ENCODE measurements at regions not wholly inside any gene's neighbourhood (a gene's known extent, or its start where the extent isn't known, plus 50 kb on each side); places are given as distances from the start of the nearest gene placed in this dataset.

DNA sequence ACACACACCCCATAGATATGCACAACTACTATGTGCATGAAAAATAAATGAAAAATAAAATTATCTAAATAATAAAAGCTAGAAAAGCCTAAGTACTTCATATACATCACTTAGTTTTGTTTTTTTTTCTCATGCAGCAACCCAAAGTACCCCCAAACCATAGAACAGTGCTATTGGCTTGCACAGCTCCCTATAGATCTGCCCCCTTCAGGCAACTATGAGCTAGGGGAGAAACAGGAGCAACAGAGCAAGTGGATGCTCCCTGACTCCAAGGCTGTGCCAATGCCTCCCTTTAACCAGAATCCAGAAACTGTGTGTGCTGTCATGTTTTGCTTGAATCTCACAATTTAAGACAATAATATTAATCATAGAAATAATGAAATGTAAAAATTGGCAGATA is 605.5 kb downstream of the TOX3 start:
- Histone ChIP-seq H3K9me3 (ENCODE audit: low read depth, low read length) (no peaks in the 10 kb centered on the region), H3K4me3 (no peak overlapping the region), H3K9ac (ENCODE audit: insufficient read length) (no peak overlapping the region), H3K36me3 (ENCODE audit: insufficient read depth, low read length) (no peaks in the 10 kb centered on the region), H3K27ac (no peak overlapping the region)
- DNase-seq (ENCODE audit: low read depth, low spot score) = no peak
- TF ChIP-seq EZH2 (IDR thresholded peaks at IDR 0.05) (no peak), FOXP2 (optimal IDR thresholded peaks at IDR 0.05; ENCODE audit: control extremely low read depth, extremely low read length, insufficient read depth) (no peak), POLR2AphosphoS5 (IDR thresholded peaks at IDR 0.05; ENCODE audit: borderline replicate concordance, low read depth, low read length) (no peak)

DNA sequence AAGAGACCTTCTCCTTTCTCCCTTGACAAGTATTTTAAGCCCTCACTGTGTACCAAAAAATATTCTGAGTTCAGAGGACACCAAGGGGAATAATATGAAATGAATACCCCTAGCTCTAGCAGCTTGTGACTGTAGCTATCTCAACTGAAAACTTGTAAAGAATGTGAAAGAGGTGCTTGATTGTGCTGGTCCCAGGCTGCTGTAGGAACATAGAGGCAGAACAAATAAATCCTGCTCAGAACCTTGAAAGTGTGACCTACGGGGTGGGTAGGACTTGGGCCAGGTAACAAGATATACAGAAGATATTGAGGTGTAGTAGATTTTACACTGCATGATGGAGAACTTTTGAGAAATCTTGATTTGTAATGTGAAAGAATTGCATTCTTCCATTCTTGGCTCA is 606.8 kb downstream of the TOX3 start:
- no peak overlapping the region for H3K27ac ChIP-seq
- H3K9ac ChIP-seq (ENCODE audit: insufficient read length) = no peak overlapping the region
- no peak overlapping the region for H3K4me3 ChIP-seq
- H3K36me3 ChIP-seq (ENCODE audit: insufficient read depth, low read length) = no peaks in the 10 kb centered on the region
- no peak for TF ChIP-seq POLR2AphosphoS5 (IDR thresholded peaks at IDR 0.05; ENCODE audit: borderline replicate concordance, low read depth, low read length)
- no peak for TF ChIP-seq FOXP2 (optimal IDR thresholded peaks at IDR 0.05; ENCODE audit: control extremely low read depth, extremely low read length, insufficient read depth)
- no peak for TF ChIP-seq EZH2 (IDR thresholded peaks at IDR 0.05)
- no peaks in the 10 kb centered on the region for H3K9me3 ChIP-seq (ENCODE audit: low read depth, low read length)
- no peak for DNase-seq (ENCODE audit: low read depth, low spot score)

- Histone ChIP-seq H3K36me3 (ENCODE audit: insufficient read depth, low read length) (no peaks in the 10 kb centered on the region), H3K9ac (ENCODE audit: insufficient read length) (no peak overlapping the region), H3K4me3 (no peak overlapping the region), H3K9me3 (ENCODE audit: low read depth, low read length) (no peaks in the 10 kb centered on the region), H3K27ac (no peak overlapping the region)
- DNase-seq (ENCODE audit: low read depth, low spot score) = no peak
- TF ChIP-seq FOXP2 (optimal IDR thresholded peaks at IDR 0.05; ENCODE audit: control extremely low read depth, extremely low read length, insufficient read depth) = no peak
- TF ChIP-seq POLR2AphosphoS5 (IDR thresholded peaks at IDR 0.05; ENCODE audit: borderline replicate concordance, low read depth, low read length) = no peak
- no peak for TF ChIP-seq EZH2 (IDR thresholded peaks at IDR 0.05)
These were observed 607.5 kb downstream of the TOX3 start for GRCh38 chr16:51939378-51939871.

DNA sequence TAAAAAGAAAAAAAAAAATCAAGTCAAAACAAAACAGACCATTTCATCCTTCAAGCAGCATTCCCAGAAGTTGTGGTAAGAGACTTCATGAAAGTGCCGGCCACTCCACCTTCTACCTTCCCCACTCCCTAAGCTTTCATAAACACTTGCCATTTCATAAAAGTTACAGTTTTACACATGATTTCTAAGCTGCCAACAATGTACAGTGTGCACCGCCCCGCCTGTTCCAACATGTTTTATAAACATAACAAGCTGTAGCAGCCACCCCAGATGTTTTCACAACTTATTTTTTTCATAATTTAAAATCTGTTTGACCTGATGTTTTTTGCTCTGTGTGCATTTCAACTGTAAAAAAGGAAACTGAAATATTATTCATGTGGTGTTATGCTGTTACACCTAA is 608.1 kb downstream of the TOX3 start:
- no peaks in the 10 kb centered on the region for H3K36me3 ChIP-seq (ENCODE audit: insufficient read depth, low read length)
- DNase-seq (ENCODE audit: low read depth, low spot score) = no peak
- no peak for TF ChIP-seq POLR2AphosphoS5 (IDR thresholded peaks at IDR 0.05; ENCODE audit: borderline replicate concordance, low read depth, low read length)
- TF ChIP-seq FOXP2 (optimal IDR thresholded peaks at IDR 0.05; ENCODE audit: control extremely low read depth, extremely low read length, insufficient read depth) = no peak
- TF ChIP-seq EZH2 (IDR thresholded peaks at IDR 0.05) = no peak
- no peak overlapping the region for H3K4me3 ChIP-seq
- no peaks in the 10 kb centered on the region for H3K9me3 ChIP-seq (ENCODE audit: low read depth, low read length)
- no peak overlapping the region for H3K27ac ChIP-seq
- no peak overlapping the region for H3K9ac ChIP-seq (ENCODE audit: insufficient read length)

- Histone ChIP-seq H3K4me3 (no peak overlapping the region), H3K9ac (ENCODE audit: insufficient read length) (no peak overlapping the region), H3K27ac (no peak overlapping the region), H3K9me3 (ENCODE audit: low read depth, low read length) (no peaks in the 10 kb centered on the region), H3K36me3 (ENCODE audit: insufficient read depth, low read length) (no peaks in the 10 kb centered on the region)
- no peak for DNase-seq (ENCODE audit: low read depth, low spot score)
- TF ChIP-seq FOXP2 (optimal IDR thresholded peaks at IDR 0.05; ENCODE audit: control extremely low read depth, extremely low read length, insufficient read depth) (no peak), POLR2AphosphoS5 (IDR thresholded peaks at IDR 0.05; ENCODE audit: borderline replicate concordance, low read depth, low read length) (no peak), EZH2 (IDR thresholded peaks at IDR 0.05) (no peak)
These were observed 609.2 kb downstream of the TOX3 start for GRCh38 chr16:51937771-51938170.

DNA sequence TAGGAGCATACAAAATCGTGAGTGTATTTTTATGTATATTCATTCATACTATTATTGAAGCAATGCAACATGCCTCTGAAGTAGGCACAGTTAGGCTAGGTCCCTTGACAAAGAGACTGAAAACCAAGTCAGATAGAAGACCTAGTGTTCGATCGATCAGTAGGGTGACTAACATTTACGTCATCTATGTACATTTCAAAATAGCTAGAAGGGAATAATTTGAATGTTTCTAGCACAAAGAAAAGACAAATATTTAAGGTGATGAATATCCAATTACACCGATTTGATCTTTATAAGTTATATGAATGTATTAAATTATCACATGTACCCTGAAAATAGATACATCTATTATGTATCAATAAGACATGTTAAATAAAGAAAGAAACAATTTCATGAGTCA is 610.1 kb downstream of the TOX3 start:
- Histone ChIP-seq H3K27ac (no peak overlapping the region), H3K4me3 (no peak overlapping the region), H3K36me3 (ENCODE audit: insufficient read depth, low read length) (no peaks in the 10 kb centered on the region), H3K9ac (ENCODE audit: insufficient read length) (no peak overlapping the region), H3K9me3 (ENCODE audit: low read depth, low read length) (no peaks in the 10 kb centered on the region)
- no peak for DNase-seq (ENCODE audit: low read depth, low spot score)
- TF ChIP-seq POLR2AphosphoS5 (IDR thresholded peaks at IDR 0.05; ENCODE audit: borderline replicate concordance, low read depth, low read length) (no peak), EZH2 (IDR thresholded peaks at IDR 0.05) (no peak), FOXP2 (optimal IDR thresholded peaks at IDR 0.05; ENCODE audit: control extremely low read depth, extremely low read length, insufficient read depth) (no peak)

- DNase-seq (ENCODE audit: low read depth, low spot score) = no peak
- no peak overlapping the region for H3K27ac ChIP-seq
- H3K4me3 ChIP-seq = no peak overlapping the region
- no peaks in the 10 kb centered on the region for H3K9me3 ChIP-seq (ENCODE audit: low read depth, low read length)
- TF ChIP-seq FOXP2 (optimal IDR thresholded peaks at IDR 0.05; ENCODE audit: control extremely low read depth, extremely low read length, insufficient read depth) (no peak), EZH2 (IDR thresholded peaks at IDR 0.05) (no peak), POLR2AphosphoS5 (IDR thresholded peaks at IDR 0.05; ENCODE audit: borderline replicate concordance, low read depth, low read length) (no peak)
- H3K36me3 ChIP-seq (ENCODE audit: insufficient read depth, low read length) = no peaks in the 10 kb centered on the region
- no peak overlapping the region for H3K9ac ChIP-seq (ENCODE audit: insufficient read length)
These were observed 614.6 kb downstream of the TOX3 start for GRCh38 chr16:51932317-51932716.

DNA sequence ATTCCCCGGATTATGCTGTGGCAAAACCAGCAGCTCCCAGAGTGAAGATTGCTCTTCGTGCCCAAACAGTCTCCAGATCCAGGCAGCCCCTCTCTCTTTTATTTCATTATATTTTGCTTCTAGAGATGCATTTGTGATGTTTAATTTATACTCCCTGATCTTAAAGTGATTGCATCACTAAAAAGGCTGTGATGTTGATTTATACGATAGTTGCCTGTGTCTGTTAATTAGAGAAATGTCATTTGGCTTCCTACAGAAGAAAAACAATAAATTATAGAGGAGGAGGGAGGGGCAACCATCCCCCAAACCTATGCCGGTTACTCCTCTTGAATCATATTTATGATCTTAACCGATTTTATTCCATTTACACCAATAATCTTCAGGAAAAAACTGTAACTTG is 615.3 kb downstream of the TOX3 start:
- H3K9me3 ChIP-seq (ENCODE audit: low read depth, low read length) = no peaks in the 10 kb centered on the region
- no peaks in the 10 kb centered on the region for H3K36me3 ChIP-seq (ENCODE audit: insufficient read depth, low read length)
- no peak overlapping the region for H3K4me3 ChIP-seq
- no peak overlapping the region for H3K9ac ChIP-seq (ENCODE audit: insufficient read length)
- DNase-seq (ENCODE audit: low read depth, low spot score) = no peak
- no peak overlapping the region for H3K27ac ChIP-seq
- TF ChIP-seq EZH2 (IDR thresholded peaks at IDR 0.05) (no peak), POLR2AphosphoS5 (IDR thresholded peaks at IDR 0.05; ENCODE audit: borderline replicate concordance, low read depth, low read length) (no peak), FOXP2 (optimal IDR thresholded peaks at IDR 0.05; ENCODE audit: control extremely low read depth, extremely low read length, insufficient read depth) (no peak)

- H3K36me3 ChIP-seq (ENCODE audit: insufficient read depth, low read length) = no peaks in the 10 kb centered on the region
- no peak overlapping the region for H3K9ac ChIP-seq (ENCODE audit: insufficient read length)
- DNase-seq (ENCODE audit: low read depth, low spot score) = no peak
- TF ChIP-seq EZH2 (IDR thresholded peaks at IDR 0.05) (no peak), POLR2AphosphoS5 (IDR thresholded peaks at IDR 0.05; ENCODE audit: borderline replicate concordance, low read depth, low read length) (no peak), FOXP2 (optimal IDR thresholded peaks at IDR 0.05; ENCODE audit: control extremely low read depth, extremely low read length, insufficient read depth) (no peak)
- no peak overlapping the region for H3K4me3 ChIP-seq
- no peaks in the 10 kb centered on the region for H3K9me3 ChIP-seq (ENCODE audit: low read depth, low read length)
- no peak overlapping the region for H3K27ac ChIP-seq
These were observed 622.2 kb downstream of the TOX3 start for GRCh38 chr16:51924744-51925143.

Measured in SK-N-MC (cell line).